ENCODE measurements at regions not wholly inside any gene's neighbourhood (a gene's known extent, or its start where the extent isn't known, plus 50 kb on each side); places are given as distances from the start of the nearest gene placed in this dataset.

GRCh38 chr7:125149151-125149550 is 219.5 kb upstream of the POT1 start:
- TF ChIP-seq CTCF (IDR thresholded peaks at IDR 0.05; ENCODE audit: insufficient read depth, low read length, poor library complexity, severe bottlenecking) (no peak), EZH2phosphoT487 (conservative IDR thresholded peaks at IDR 0.05; ENCODE audit: low read length) (no peak)
